Activated T-cell treated with anti-CD3 and anti-CD28 coated beads, Interleukin-2, amount 50 U/mL, for 1 hour (primary cell): ENCODE measurements at regions not wholly inside any gene's neighbourhood (a gene's known extent, or its start where the extent isn't known, plus 50 kb on each side); places are given as distances from the start of the nearest gene placed in this dataset.

Experiments
- DNase-seq: peaks from one replicate; pipeline ENCODE4 v3.0.0-alpha.2; 2020

DNA sequence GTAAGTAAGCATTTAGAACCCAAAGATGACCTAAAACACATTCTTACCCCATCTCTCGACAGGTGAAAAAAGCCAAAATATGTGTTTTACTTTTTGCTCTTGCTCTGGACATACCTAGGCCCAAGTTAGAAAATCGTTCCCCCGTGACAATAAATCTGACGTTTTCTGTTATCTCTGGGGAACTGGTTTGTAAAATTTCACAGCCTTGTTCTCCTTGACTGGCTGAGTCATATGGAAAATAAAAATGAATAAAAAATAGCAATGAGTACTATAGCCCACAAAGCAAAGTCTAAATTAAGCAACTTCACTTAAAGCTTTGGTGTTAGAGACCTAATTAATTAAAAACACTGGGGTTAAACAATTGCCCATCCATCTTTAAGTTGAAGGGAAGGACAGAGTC is 286.9 kb upstream of the CLINT1 start:
- DNase-seq = no peak

DNA sequence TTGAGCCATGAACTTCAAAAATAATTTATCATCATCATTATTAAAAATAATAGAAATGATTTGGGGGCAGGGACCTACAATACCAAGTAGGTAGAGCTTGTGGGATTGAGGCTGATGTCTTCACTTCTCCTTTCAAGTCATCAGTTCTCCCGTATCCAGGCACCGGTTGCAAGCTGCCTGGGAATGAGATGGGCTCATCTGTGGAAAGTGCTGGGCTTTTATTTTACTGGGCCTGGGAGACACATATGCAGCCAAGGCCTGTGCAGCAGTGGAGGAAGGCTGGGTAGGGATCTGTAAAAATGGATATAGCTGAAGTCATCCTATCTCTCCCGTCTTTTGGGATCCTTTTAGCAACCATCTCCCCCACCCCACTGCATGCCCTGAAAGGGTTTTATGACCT is 284.1 kb upstream of the CLINT1 start:
- DNase-seq = no peak

DNA sequence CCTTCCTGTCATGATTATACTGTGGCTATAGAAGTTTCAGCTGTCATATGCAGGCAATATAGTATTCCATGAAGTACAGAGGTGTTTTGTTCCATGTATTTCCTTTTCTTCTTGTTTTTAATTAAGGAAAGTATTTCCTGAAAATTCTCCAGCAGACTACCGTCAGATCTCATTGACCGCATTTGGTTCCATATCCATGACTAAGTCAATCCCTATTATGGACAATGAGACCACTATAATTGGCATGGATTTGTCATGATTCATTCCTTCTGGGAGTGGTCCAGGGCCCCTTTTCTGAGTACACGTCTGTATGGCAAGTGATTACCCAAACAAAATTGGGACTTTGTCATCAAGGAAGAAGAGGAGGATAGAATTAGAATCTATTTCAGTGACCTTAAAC is 283.2 kb upstream of the CLINT1 start:
- DNase-seq = no peak

DNA sequence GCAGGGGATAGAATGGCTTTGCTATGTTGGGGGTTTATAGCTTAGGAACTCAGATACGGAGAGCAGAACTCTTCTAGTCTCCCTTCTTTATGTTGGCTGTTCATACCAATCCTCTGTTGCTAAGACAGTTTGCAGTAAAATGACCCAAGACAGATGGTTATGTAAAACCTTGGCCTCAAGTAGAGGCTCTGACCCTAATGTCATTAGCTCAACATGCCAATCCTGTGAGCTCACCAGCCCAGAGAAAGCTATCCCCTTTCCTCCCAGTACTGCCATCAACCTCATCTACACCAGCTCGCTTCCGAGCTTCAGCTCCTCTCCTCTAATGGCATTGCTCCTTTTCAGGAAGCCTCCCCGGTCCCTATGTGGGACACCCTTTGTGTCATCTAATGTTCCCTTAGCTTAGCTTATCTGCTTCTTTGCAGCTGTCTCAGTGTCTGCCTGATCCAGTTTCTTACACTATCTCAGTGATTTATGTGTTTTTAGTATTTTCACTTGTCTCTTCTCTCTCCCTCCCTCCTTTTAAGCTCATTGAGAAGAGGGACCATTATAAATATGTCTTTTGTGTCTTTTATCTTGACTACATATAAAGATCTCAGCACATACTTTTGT is 281.3 kb upstream of the CLINT1 start:
- no peak for DNase-seq

DNA sequence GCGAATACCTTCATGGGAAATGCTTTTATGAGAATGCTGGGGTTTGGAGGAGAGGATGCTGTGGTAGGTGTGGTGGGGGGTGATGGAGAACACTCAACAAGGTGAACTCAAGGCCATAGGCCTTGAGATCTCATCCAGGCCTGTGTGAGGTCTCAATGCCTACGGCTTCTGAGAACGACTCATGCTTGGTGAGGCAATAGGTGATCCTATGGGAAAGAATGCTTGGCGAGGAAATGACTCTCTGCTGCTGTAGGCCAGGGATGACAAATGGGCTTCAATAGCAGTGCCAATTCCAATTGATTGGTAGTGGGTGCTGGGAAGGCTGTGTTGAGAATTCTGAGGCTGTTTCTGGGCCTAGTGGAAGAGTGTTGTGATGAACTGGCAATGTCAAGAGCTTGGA is 280.2 kb upstream of the CLINT1 start:
- no peak for DNase-seq

DNA sequence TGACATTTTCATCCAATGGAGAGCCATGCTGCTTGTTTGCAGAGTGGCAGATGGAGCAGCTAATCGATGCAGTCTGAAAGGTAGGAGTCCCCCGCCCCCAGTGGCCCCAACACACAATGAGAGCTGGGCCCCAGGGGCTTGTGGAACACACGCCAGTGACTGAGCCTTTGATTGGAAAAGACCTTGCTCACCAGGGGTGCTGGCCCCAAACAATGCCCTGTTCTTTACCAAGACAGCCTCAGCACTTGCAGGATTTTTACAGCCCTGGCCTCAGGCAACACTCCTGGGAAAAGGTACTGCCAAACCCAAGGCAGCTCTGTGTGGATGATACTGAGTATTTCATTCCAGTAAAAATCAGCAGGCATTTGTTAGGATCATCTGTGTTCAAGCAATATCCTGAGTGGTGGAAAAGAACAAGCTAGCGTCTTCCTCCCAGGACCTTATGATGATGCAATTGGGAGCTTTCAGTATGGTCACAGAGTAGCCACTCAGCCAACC is 276.8 kb upstream of the CLINT1 start:
- no peak for DNase-seq

DNA sequence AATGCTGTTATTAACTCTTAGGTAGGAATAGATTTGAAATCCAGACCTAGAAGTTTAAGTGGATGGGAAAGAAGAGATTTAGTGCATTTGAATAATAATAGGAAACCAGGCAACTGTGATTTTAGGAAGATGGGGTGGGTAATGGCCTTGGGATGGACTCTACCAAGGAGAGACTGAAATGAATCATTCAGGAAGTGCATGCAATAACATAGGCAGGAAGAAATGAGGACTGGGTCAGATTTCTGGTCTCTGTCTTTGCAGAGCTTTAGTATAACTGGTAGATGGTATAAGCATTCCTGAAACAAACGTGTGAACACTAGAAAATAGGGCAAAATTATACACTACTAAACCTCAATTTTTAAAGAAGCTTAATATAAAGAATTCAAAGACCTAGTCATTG is 274.4 kb upstream of the CLINT1 start:
- no peak for DNase-seq

DNA sequence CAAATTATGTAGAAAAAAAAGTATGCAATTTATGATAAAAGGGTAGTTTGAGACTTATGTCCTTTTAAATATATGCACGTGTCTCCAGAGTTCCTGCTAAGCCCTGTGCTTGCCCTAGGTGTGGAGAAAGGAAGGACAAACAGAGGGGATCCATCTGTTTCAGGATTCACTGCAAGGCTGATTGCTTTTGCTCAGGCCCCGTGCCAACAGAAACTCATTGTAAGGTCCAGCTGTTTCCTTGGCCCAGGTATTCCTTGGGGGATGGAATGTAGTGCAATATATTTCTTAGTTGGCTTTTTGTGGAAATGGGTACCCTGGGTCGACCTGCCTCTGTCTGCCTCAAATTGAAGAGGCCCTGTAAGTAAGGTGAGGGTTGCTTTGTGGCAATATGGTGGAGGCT is 268.6 kb upstream of the CLINT1 start:
- DNase-seq = no peak

DNA sequence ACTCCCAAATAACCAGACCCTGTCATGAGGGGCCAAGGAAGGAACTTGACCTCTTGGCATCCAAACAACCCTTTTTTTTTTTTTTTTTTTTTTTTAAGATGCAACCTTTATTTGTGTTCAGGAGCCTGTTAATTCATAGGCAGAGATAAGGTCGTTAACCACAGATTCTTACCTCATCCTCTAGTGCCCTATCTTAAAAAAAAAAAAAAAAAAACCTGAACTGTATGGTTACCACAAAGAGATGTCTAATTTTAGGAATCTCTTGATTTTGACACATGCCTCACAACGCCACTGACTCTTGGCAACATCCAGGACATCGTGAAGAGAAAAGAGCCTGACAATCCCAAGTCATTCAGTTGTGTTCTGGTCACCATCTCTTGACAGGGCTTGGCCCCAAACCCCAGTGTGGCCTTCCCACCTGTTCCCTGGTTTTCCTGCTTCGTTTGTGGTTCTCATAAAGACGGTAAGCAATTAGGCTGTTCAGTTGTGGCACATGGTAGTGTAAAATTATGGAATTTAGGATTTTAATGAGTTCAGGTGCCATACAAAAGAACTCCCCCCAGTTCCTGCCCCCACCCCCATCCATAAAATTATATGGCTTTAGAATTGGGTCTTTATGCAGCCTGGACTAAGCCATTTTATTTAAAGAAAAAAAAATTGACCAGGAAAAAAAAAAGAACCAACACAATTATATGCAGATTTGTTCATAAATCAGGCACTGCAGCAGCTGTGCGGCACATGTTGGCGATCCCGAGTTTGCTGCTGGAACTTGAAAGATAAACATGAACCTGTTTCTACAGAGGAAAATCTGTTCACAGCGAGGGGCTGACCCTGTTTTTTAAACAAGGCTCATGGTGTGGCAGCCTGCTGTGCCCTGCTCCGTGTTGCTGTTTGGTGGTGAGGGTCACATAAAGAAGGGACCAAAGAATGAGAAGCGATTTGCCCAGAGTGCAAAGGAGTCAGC is 267.8 kb upstream of the CLINT1 start:
- DNase-seq = no peak

DNA sequence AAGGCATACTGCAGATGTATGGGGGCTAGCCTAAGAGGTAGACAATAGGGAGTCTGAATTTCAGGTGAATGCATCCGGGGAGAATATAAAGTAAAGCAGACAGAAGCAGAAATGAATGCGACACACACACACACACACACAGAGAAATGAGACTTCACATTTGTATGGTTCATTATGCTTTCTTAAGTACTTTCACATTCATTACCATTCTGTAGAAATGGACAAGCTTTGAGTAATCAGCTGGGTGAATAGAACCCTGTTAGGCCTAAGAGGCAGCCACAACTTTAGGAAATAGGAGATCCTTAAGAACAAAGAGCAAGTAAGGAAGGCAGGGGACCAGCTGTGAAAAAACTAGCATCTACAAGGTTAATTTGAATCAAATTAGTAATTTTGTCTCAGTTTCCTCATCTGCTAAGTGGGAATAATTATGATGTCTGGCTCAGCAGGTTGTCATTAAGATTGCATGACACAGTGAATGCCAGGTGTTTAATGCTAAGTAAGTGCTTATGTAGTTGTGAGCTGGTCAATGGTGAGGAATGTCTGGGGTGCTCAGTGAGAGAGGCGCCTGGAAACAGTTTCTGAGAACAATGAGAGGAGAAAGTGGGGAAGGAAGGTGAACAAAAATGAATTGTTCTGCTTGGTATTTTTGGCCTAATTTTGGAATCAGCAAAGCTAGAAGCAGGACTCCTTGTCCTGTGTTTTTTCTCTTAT is 265.8 kb upstream of the CLINT1 start:
- no peak for DNase-seq

DNA sequence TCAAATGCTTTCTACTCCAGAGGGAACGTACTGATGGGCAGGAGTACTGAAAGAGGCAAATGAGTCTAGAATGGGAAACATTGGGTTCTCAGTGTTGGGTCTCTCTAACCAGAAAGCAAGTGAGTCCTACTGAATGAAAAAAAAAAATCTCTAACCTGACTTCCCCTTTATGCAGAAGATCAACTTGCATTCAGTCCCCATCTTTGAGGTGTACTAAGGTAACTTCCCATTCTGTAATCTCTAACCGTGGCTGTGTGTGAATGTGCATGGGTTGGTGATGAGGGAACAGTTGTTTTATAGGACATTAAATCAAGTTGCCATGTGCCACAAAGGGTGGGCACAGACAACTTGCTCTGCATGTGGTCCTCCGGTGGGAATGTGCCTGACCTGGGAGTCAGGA is 264.6 kb upstream of the CLINT1 start:
- DNase-seq = no peak

DNA sequence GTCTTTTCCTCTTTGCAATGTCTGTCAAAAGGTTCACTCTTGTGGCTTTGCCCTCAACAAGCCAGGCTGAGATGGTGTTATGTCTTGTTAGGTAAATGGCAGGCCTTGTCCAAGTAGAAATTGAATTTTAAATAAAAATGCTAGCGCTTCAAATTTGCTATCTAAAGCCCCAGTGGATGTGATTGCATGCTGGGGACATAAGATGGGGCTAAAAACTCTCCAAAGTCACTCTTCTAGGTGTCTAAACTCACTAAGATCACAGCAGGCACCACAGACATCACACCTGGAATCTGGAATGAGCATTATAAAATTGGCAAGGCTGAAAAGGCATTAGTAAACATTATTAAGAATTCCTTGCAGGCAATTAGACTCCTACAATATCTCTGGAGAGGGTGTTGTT is 262.7 kb upstream of the CLINT1 start:
- DNase-seq = no peak

DNA sequence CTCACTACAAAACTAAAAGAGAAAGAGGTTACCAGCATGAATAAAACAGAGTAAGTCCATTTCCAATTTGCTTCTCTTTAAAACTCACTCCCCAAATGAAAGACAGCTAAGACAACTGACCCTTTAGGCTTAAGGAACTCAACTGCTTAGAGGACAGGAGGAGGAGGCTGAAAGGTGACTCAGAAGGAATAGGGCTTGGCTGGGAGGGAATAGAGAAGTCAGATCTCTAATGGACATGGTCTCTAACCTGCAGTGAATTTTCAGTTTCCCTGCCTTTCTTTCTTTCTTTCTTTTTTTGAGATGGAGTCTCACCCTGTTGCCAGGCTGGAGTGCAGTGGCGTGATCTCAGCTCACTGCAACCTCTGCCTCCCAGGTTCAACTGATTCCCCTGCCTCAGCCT is 261.8 kb upstream of the CLINT1 start:
- no peak for DNase-seq

DNA sequence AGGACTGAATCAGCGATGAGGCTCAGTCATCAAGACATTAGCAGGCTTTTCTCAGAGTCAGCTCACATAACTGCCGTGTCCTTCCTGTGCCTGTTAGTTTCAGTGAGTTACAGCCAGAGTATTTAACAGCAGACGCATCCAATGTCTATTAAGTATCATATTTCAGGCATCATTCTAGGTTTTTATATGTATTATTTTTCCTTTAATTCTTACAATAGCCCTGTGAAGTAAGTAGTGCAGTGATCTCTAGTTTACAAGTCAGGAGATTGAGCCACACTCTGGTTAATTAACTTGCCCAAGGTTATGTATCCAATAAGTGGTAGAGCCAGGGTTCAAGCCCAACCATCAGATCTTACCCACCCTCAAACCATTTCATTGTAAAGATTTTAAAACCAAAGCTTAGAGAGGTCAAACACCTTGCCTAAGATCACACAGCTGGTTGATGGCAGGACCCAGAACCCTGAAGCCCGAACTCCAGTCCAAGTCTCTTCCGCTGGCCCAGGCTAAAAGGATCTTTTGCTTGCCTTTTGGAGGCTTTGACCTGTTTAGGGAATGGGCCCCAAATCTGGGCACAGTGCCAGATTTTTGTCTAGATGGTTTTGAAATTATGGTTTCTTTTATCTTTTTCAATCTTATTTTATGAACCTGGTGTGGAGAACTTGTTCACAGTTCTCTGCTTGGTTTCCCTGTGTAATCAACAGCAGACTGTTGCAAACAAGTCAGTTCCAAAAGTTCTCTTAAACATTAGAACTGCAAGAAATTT is 261.2 kb upstream of the CLINT1 start:
- no peak for DNase-seq

DNA sequence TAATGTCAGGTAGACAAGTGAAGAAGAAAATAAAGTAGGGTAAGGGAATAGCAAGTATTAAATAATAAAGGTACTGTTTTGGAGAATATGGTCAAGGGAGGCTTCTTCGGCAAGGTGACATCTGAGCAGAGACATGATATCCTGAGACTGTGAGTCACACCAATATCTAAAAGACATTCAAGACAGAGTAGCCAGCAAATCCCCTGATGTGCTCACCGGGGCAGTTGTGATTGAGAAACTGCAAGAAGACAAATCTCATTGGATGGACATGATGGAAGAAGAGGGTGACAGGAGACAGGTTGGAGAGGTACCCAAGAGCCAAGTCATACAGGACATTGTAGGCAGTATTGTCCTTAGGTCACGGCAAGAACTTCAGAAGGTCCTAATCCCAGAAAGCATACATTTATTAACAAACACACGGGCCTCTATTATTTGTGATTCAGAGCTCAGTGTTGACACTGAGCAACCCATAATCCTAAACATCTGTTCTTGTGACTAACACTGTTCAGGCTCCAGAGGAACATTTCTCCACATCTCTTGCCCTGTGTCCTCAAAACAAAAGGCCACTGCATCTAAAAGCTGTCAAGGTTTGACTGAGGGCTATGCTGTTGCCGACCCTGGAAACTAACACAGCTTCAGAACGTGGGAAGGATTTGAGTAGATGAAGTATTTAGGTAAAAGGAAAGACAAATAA is 258.7 kb upstream of the CLINT1 start:
- no peak for DNase-seq

DNA sequence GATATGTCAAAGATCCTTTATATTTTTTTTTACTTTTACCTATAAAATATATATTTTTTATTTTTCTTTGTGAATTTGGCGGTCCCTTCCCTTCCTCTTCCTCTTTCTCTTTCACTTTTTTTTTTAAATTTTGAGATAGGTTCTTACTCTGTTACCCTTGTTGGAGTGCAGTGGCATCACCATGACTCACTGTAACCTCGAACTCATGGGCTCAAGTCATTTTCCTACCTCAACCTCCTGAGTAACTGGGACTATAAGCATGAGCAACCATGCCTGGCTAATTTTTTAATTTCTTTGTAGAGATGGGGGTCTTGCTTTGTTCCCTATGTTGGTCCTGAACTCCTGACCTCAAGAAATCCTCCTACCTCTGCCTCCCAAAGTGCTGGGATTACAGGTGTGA is 258.0 kb upstream of the CLINT1 start:
- no peak for DNase-seq

DNA sequence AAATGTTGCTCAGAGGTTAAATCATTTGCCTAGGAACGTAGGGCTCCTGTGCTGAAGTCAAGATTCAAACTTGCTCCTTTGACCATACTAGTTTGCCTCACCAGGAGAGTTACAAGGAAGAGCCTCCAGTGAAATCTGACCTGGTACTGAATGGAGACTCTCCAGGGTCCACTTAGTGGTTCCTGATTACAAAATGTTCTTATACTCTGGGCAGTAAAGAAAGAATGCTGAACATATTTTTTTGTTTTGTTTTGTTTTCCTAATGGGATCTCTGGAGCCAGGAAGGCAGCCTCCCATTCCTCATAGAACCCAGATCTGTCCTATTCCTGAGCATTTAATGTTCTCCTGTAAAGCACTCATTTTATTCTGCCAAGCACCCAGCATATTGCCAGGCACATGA is 256.5 kb upstream of the CLINT1 start:
- DNase-seq = no peak

DNA sequence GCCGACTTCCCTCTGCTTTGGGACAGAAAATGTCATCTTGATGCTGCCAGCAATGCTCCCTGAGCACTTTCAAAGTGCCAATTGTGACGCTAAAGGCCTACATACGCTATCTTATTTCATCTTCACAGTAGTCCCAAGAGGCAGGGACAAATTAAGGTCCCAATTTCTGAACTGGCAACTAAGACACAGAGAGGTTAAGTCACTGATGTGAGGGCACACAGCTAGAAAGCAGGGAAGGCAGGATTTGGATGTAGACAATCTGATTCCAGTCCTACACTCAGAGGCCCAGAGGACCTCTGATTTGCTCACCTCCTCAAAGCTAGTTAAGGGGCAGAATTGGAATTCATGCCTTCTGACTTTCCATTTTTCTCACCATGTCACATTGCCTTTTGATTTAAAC is 249.2 kb upstream of the CLINT1 start:
- no peak for DNase-seq

DNA sequence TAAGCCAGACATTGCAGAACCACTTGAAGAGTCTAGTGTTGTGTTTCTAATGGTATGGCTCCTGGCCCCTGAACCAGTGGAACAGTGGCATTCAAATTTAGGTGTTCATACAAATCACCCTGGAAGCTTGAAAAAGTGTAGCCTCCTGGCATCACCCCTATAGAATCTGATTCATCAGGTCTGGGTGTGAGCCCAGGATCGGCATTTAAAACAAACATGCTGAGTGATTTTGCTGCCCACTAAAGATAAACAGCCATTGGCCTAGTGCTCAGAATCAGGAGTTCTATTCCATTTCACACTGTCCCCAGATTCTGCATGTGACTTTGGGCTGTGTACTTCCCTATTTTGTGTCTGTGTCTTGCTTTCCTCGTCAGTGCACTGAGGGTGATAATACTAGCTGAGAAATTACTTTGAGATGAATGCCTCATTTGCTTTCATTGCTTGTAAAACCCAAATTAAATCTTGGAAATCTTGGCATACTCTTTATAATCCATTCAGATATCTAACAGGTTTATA is 241.5 kb upstream of the CLINT1 start:
- DNase-seq = no peak

DNA sequence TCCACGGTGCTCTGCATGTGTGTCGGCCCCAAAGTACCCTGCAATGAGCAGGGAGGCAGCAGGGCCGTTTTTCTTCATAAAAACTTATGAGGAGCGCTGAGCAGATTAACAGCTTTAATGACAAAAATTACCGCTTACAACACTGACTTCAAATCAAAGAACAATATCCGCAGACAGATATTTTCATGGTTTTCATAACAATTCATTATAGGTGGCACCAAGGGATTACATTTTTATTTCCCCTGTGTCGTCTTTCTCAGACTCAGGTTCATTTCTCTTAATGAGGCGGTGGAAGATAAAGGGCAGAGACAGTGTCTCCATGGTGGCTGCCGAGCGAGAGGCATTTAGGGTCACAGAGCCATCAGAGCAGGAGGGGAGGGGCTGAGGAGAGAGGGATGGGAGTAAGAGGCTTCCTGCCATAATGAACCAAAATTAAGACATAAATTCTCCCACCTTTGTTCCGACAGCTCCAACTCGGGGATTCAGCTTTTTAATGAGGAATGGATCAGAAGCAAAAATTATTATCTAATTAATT is 240.7 kb upstream of the CLINT1 start:
- no peak for DNase-seq

DNA sequence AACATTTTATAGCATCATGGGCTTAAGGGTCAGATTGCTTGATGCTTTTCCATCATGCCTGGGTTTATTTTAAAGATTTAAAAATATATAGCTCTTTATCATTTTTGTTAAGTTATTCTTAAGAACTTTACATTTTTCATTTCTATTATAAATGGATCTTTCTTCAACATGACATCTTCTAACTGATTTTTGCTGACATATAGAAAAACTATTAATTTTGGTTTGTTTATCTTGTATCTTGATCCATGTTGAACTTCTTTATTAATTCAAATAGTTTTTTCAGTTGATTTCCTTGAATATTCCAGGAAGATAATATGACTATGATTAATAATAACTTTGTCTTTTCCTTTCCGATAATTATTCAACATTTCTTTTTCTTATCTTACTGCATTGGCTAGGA is 237.9 kb upstream of the CLINT1 start:
- DNase-seq = no peak

DNA sequence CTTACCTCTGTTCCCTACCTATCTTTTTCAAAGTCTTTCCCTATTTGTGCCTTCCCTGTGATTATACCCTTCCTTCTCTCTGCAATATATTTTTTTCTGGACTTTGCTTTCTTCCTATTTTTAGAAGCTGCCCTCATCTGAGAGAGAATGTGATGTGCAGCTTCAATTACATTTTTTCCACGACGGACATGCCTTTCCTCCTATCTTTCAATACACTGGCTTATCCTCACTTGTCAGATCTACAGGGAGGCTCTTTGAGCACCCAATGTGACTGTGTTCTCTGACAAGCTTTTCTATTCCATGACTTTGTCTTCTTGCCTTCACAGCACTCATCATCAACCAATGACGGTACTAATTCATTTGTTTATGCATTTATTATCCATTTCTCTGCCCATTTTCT is 227.9 kb upstream of the CLINT1 start:
- DNase-seq = no peak
